ENCODE measurements at regions not wholly inside any gene's neighbourhood (a gene's known extent, or its start where the extent isn't known, plus 50 kb on each side); places are given as distances from the start of the nearest gene placed in this dataset.
"Not testable (repeated sequence)": the region's sequence is repeated elsewhere in the genome, so short reads cannot be mapped to it uniquely, and the experiment has no call there.

DNA sequence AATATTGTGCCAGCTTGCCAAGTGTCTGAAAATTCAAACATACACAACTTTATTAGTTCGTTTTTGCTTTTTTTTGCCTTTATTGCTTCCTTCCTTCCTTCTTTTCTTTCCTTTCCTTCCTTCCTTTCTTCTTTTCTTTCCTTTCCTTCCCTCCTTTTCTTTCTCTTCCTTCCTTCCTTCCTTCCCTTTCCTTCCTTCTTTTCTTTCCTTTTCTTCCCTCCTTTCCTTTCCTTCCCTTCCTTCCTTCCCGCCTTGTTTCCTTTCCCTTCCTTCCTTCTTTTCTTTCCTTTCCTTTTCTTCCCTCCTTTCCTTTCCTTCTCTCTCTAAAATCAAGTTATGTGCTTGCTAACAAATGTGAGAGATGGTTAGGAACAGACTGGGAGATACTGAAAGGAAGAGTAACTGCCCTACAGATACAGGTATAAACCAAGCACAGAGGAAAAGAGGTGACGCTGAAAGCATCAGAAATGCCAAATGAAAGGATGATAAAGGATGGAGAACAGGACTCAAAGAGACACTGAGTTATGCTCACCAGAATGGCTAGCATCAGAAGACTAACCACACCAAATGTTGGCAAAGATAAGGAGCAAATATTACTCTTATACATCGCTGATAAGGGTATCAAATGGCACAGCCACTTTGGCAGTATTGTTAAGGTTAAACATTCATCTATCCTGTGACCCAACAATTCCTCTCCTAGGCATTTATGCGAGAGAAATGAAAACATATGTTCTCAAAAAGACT is 151.6 kb downstream of the MREG start:
- H4K20me1 ChIP-seq (ENCODE audit: control insufficient read depth, insufficient read depth, low read depth, low read length), result no peaks in the 10 kb centered on the region
- no peaks in the 10 kb centered on the region for H3K9me3 ChIP-seq (ENCODE audit: control insufficient read depth, insufficient read depth, low read length)
- no peak overlapping the region for H3K27ac ChIP-seq (ENCODE audit: low read depth, low read length)
- no peak for TF ChIP-seq EZH2phosphoT487 (IDR thresholded peaks at IDR 0.05; ENCODE audit: borderline replicate concordance, low read length)
- TF ChIP-seq, protein P1, sequence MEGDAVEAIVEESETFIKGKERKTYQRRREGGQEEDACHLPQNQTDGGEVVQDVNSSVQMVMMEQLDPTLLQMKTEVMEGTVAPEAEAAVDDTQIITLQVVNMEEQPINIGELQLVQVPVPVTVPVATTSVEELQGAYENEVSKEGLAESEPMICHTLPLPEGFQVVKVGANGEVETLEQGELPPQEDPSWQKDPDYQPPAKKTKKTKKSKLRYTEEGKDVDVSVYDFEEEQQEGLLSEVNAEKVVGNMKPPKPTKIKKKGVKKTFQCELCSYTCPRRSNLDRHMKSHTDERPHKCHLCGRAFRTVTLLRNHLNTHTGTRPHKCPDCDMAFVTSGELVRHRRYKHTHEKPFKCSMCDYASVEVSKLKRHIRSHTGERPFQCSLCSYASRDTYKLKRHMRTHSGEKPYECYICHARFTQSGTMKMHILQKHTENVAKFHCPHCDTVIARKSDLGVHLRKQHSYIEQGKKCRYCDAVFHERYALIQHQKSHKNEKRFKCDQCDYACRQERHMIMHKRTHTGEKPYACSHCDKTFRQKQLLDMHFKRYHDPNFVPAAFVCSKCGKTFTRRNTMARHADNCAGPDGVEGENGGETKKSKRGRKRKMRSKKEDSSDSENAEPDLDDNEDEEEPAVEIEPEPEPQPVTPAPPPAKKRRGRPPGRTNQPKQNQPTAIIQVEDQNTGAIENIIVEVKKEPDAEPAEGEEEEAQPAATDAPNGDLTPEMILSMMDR (IDR thresholded peaks at IDR 0.05; ENCODE audit: low read depth, low read length, poor library complexity, severe bottlenecking), result no peak
- H3K79me2 ChIP-seq (ENCODE audit: control insufficient read depth, low read length), result no peaks in the 10 kb centered on the region
- H3K4me2 ChIP-seq (ENCODE audit: low read length), result no peak overlapping the region
- H3F3A ChIP-seq (ENCODE audit: control insufficient read depth, insufficient read depth), result no peaks in the 10 kb centered on the region
- no peaks in the 10 kb centered on the region for H3K36me3 ChIP-seq (ENCODE audit: control insufficient read depth, low read length)
- H3K27me3 ChIP-seq (ENCODE audit: control insufficient read depth, low read length), result 0 out of 2 replicates have a peak, but pooled peaks cover 4% of the 10 kb centered on the region
- no peaks in the 10 kb centered on the region for H3K9me2 ChIP-seq (replicated peaks; ENCODE audit: control insufficient read depth, low read length)
- H3K4me1 ChIP-seq (ENCODE audit: control insufficient read depth, low read length), result no peaks in the 10 kb centered on the region
- H3K4me3 ChIP-seq (ENCODE audit: low read length), result no peak overlapping the region

DNA sequence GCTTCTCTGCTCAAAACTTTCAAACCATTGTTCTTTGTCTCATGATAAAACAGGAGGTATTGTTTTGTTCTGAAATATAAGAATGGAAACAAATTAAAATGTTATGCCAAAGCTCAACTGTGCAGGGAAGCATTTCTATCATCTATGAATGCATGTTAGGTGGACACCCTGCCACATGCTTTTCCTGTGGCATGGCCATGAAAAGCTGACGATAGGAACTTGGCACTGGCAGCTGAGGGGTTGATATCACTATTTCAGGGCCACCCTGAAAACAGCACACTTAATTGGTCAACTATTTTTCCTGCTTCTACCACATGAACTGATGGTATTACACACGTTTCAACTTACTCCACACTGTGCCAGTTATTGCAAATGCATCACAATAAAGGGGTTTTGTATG is 157.3 kb downstream of the MREG start:
- no peak overlapping the region for H3K4me2 ChIP-seq (ENCODE audit: low read length)
- H3K27me3 ChIP-seq (ENCODE audit: control insufficient read depth, low read length), result no peaks in the 10 kb centered on the region
- H3K27ac ChIP-seq (ENCODE audit: low read depth, low read length), result no peak overlapping the region
- H3F3A ChIP-seq (ENCODE audit: control insufficient read depth, insufficient read depth), result no peaks in the 10 kb centered on the region
- no peak overlapping the region for H3K4me3 ChIP-seq (ENCODE audit: low read length)
- H3K79me2 ChIP-seq (ENCODE audit: control insufficient read depth, low read length), result no peaks in the 10 kb centered on the region
- H3K9me2 ChIP-seq (replicated peaks; ENCODE audit: control insufficient read depth, low read length), result no peaks in the 10 kb centered on the region
- no peaks in the 10 kb centered on the region for H3K4me1 ChIP-seq (ENCODE audit: control insufficient read depth, low read length)
- TF ChIP-seq, protein P1 (IDR thresholded peaks at IDR 0.05; ENCODE audit: low read depth, low read length, poor library complexity, severe bottlenecking), result no peak
- no peak for TF ChIP-seq EZH2phosphoT487 (IDR thresholded peaks at IDR 0.05; ENCODE audit: borderline replicate concordance, low read length)
- H4K20me1 ChIP-seq (ENCODE audit: control insufficient read depth, insufficient read depth, low read depth, low read length), result no peaks in the 10 kb centered on the region
- no peaks in the 10 kb centered on the region for H3K9me3 ChIP-seq (ENCODE audit: control insufficient read depth, insufficient read depth, low read length)
- H3K36me3 ChIP-seq (ENCODE audit: control insufficient read depth, low read length), result no peaks in the 10 kb centered on the region

DNA sequence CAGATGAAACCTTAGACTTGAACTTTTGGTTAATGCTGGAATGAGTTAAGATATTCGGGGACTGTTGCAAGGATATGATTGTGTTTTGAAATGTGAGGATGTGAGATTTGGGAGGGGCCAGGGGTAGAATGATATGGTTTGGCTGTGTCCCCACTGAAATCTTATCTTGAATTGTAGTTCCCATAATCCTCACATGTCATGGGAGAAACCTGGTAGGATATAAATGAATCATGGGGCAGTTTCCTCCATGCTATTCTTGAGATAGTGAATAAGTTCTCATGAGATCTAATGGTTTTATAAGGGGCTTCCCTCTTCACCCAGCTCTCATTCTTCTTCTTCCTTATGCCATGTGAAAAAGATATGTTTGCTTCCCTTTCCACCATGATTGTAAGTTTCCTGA is 158.0 kb downstream of the MREG start:
- H3K36me3 ChIP-seq (ENCODE audit: control insufficient read depth, low read length); H3K27me3 ChIP-seq (ENCODE audit: control insufficient read depth, low read length); H3K4me3 ChIP-seq (ENCODE audit: low read length); H4K20me1 ChIP-seq (ENCODE audit: control insufficient read depth, insufficient read depth, low read depth, low read length); H3K4me2 ChIP-seq (ENCODE audit: low read length); H3K4me1 ChIP-seq (ENCODE audit: control insufficient read depth, low read length); H3K27ac ChIP-seq (ENCODE audit: low read depth, low read length); H3K79me2 ChIP-seq (ENCODE audit: control insufficient read depth, low read length); H3K9me3 ChIP-seq (ENCODE audit: control insufficient read depth, insufficient read depth, low read length); H3K9me2 ChIP-seq (replicated peaks; ENCODE audit: control insufficient read depth, low read length); H3F3A ChIP-seq (ENCODE audit: control insufficient read depth, insufficient read depth): not testable (repeated sequence)

DNA sequence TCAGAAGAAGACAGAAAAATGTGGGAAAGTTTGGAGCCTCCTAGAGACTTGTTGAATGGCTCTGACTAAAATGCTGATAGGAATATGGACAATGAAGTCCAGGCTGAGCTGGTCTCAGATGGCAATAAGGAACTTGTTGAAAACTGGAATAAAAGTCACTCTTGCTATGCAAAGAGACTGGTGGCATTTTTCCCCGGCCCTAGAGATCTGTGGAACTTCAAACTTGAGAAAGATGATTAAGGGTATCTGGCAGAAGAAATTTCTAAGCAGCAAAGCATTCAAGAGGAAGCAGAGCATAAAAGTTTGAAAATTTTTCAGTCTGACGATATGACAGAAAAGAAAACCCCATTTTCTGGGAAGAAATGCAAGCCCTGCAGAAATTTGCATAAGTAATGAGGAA is 159.3 kb downstream of the MREG start:
- Histone ChIP-seq H3K4me3 (ENCODE audit: low read length) (no peak overlapping the region), H3K9me2 (replicated peaks; ENCODE audit: control insufficient read depth, low read length) (no peaks in the 10 kb centered on the region), H3K27me3 (ENCODE audit: control insufficient read depth, low read length) (peaks cover 2% of the 10 kb centered on the region; the same call in 1 of the 2 replicates), H3K79me2 (ENCODE audit: control insufficient read depth, low read length) (no peaks in the 10 kb centered on the region), H3K36me3 (ENCODE audit: control insufficient read depth, low read length) (no peaks in the 10 kb centered on the region), H3K4me2 (ENCODE audit: low read length) (no peak overlapping the region), H4K20me1 (ENCODE audit: control insufficient read depth, insufficient read depth, low read depth, low read length) (no peaks in the 10 kb centered on the region), H3K4me1 (ENCODE audit: control insufficient read depth, low read length) (no peaks in the 10 kb centered on the region), H3F3A (ENCODE audit: control insufficient read depth, insufficient read depth) (no peaks in the 10 kb centered on the region), H3K9me3 (ENCODE audit: control insufficient read depth, insufficient read depth, low read length) (no peaks in the 10 kb centered on the region), H3K27ac (ENCODE audit: low read depth, low read length) (no peak overlapping the region)
- no peak for TF ChIP-seq EZH2phosphoT487 (IDR thresholded peaks at IDR 0.05; ENCODE audit: borderline replicate concordance, low read length)
- TF ChIP-seq, protein P1 (IDR thresholded peaks at IDR 0.05; ENCODE audit: low read depth, low read length, poor library complexity, severe bottlenecking), result no peak

Data from DOHH2 (cell line).